ENCODE measurements at regions not wholly inside any gene's neighbourhood (a gene's known extent, or its start where the extent isn't known, plus 50 kb on each side); places are given as distances from the start of the nearest gene placed in this dataset.

GRCh38 chr14:58783792-58784511, 146.2 kb downstream of the DACT1 start:
- no peak for DNase-seq (ENCODE audit: low spot score)

GRCh38 chr14:58784931-58785330, 147.2 kb downstream of the DACT1 start:
- DNase-seq (ENCODE audit: low spot score) = no peak

GRCh38 chr14:58785701-58786100, 147.9 kb downstream of the DACT1 start:
- DNase-seq (ENCODE audit: low spot score) = no peak

- no peak for DNase-seq (ENCODE audit: low spot score)
Measured at GRCh38 chr14:58787592-58787991, 149.8 kb downstream of the DACT1 start.

GRCh38 chr14:58788655-58789503, 151.1 kb downstream of the DACT1 start:
- DNase-seq (ENCODE audit: low spot score) = no peak

- DNase-seq (ENCODE audit: low spot score) = no peak
Measured at GRCh38 chr14:58789736-58790135, 152.0 kb downstream of the DACT1 start.

- no peak for DNase-seq (ENCODE audit: low spot score)
Measured at GRCh38 chr14:58792416-58792815, 154.7 kb downstream of the DACT1 start.

GRCh38 chr14:58793131-58793740, 155.5 kb downstream of the DACT1 start:
- no peak for DNase-seq (ENCODE audit: low spot score)

GRCh38 chr14:58794993-58795762, 157.4 kb downstream of the DACT1 start:
- no peak for DNase-seq (ENCODE audit: low spot score)

- no peak for DNase-seq (ENCODE audit: low spot score)
Measured at GRCh38 chr14:58796242-58797009, 158.7 kb downstream of the DACT1 start.

GRCh38 chr14:58797010-58797429, 159.3 kb downstream of the DACT1 start:
- DNase-seq (ENCODE audit: low spot score) = no peak

GRCh38 chr14:58798173-58798572, 160.4 kb downstream of the DACT1 start:
- DNase-seq (ENCODE audit: low spot score) = no peak

GRCh38 chr14:58801086-58801485, 163.3 kb downstream of the DACT1 start:
- no peak for DNase-seq (ENCODE audit: low spot score)

- DNase-seq (ENCODE audit: low spot score) = no peak
Measured at GRCh38 chr14:58805057-58805456, 167.3 kb downstream of the DACT1 start.

- DNase-seq (ENCODE audit: low spot score) = no peak
Measured at GRCh38 chr14:58805605-58806409, 168.0 kb downstream of the DACT1 start.

GRCh38 chr14:58807191-58807590, 169.4 kb downstream of the DACT1 start:
- no peak for DNase-seq (ENCODE audit: low spot score)

- DNase-seq (ENCODE audit: low spot score) = no peak
Measured at GRCh38 chr14:58808828-58809227, 171.1 kb downstream of the DACT1 start.

- no peak for DNase-seq (ENCODE audit: low spot score)
Measured at GRCh38 chr14:58809520-58809919, 171.8 kb downstream of the DACT1 start.

- DNase-seq (ENCODE audit: low spot score) = no peak
Measured at GRCh38 chr14:58812050-58812910, 174.5 kb downstream of the DACT1 start.

GRCh38 chr14:58813745-58814144, 176.0 kb downstream of the DACT1 start:
- no peak for DNase-seq (ENCODE audit: low spot score)

Measured in SW480 (cell line).